ENCODE measurements at regions not wholly inside any gene's neighbourhood (a gene's known extent, or its start where the extent isn't known, plus 50 kb on each side); places are given as distances from the start of the nearest gene placed in this dataset.
"Not testable (repeated sequence)": the region's sequence is repeated elsewhere in the genome, so short reads cannot be mapped to it uniquely, and the experiment has no call there.

DNA sequence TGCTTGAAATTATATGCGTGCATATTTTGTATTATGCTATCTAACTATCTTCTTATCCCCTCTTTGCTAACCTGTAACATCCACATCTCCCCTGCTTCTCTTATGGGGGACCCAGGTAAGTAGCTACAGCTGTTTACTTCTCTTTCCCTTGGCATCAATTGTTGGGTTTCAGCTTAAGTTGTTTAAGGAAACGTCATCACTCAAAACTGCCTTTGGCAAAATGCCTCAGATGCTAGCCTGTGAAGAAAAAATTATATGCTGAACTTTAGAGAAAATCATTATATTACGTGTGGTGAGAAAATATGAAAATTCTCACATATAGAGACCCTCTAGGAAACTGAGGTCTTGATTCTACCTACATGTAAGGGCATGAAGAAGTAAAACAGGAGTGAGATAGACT is 447.0 kb upstream of the NECTIN3 start:
- no peak overlapping the region for H3K4me2 ChIP-seq
- H4K20me1 ChIP-seq (ENCODE audit: insufficient read depth, poor library complexity, severe bottlenecking): no peaks in the 10 kb centered on the region
- DNase-seq (ENCODE audit: low spot score): peak; percentile 9
- no peaks in the 10 kb centered on the region for H3K27me3 ChIP-seq
- H3K4me1 ChIP-seq (ENCODE audit: insufficient read depth): peaks cover 5% of the 10 kb centered on the region
- H3K9me3 ChIP-seq (ENCODE audit: low read depth): no peaks in the 10 kb centered on the region
- no peak for TF ChIP-seq EZH2 (IDR thresholded peaks at IDR 0.05; ENCODE audit: borderline replicate concordance)
- TF ChIP-seq, protein P1, sequence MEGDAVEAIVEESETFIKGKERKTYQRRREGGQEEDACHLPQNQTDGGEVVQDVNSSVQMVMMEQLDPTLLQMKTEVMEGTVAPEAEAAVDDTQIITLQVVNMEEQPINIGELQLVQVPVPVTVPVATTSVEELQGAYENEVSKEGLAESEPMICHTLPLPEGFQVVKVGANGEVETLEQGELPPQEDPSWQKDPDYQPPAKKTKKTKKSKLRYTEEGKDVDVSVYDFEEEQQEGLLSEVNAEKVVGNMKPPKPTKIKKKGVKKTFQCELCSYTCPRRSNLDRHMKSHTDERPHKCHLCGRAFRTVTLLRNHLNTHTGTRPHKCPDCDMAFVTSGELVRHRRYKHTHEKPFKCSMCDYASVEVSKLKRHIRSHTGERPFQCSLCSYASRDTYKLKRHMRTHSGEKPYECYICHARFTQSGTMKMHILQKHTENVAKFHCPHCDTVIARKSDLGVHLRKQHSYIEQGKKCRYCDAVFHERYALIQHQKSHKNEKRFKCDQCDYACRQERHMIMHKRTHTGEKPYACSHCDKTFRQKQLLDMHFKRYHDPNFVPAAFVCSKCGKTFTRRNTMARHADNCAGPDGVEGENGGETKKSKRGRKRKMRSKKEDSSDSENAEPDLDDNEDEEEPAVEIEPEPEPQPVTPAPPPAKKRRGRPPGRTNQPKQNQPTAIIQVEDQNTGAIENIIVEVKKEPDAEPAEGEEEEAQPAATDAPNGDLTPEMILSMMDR (IDR thresholded peaks at IDR 0.05; ENCODE audit: poor library complexity): no peak
- TF ChIP-seq EZH2phosphoT487 (IDR thresholded peaks at IDR 0.05; ENCODE audit: low read depth, severe bottlenecking, unreplicated experiment): no peak
- no peaks in the 10 kb centered on the region for H3K36me3 ChIP-seq (replicated peaks; ENCODE audit: insufficient read depth, low read depth)
- no peak overlapping the region for H2AFZ ChIP-seq
- no peak overlapping the region for H3K27ac ChIP-seq
- H3K4me3 ChIP-seq: no peak overlapping the region
- 53% methylated on average over 3 of the region's 3 CpGs for WGBS (ENCODE audit: low lambda C conversion rate, missing lambda C conversion rate)
- H3K79me2 ChIP-seq: no peaks in the 10 kb centered on the region
- H3K9me2 ChIP-seq (replicated peaks; ENCODE audit: insufficient read depth): no peaks in the 10 kb centered on the region

GRCh38 chr3:110625201-110625747 is 446.3 kb upstream of the NECTIN3 start:
- Histone ChIP-seq H3K36me3 (replicated peaks; ENCODE audit: insufficient read depth, low read depth) (no peaks in the 10 kb centered on the region), H3K27me3 (no peaks in the 10 kb centered on the region), H3K79me2 (no peaks in the 10 kb centered on the region), H3K4me3 (no peak overlapping the region), H3K9me3 (ENCODE audit: low read depth) (no peaks in the 10 kb centered on the region), H3K9me2 (replicated peaks; ENCODE audit: insufficient read depth) (no peaks in the 10 kb centered on the region), H2AFZ (peak overlapping the region; percentile 28), H3K4me2 (peak overlapping the region; percentile 29), H4K20me1 (ENCODE audit: insufficient read depth, poor library complexity, severe bottlenecking) (no peaks in the 10 kb centered on the region), H3K4me1 (ENCODE audit: insufficient read depth) (peaks cover 5% of the 10 kb centered on the region), H3K27ac (peak overlapping the region; percentile 29)
- no peak for TF ChIP-seq EZH2phosphoT487 (IDR thresholded peaks at IDR 0.05; ENCODE audit: low read depth, severe bottlenecking, unreplicated experiment)
- TF ChIP-seq EZH2 (IDR thresholded peaks at IDR 0.05; ENCODE audit: borderline replicate concordance): no peak
- TF ChIP-seq, protein P1 (IDR thresholded peaks at IDR 0.05; ENCODE audit: poor library complexity): no peak
- peak; percentile 19 for DNase-seq (ENCODE audit: low spot score)
- WGBS (ENCODE audit: low lambda C conversion rate, missing lambda C conversion rate): 13% methylated on average over 4 of the region's 4 CpGs

DNA sequence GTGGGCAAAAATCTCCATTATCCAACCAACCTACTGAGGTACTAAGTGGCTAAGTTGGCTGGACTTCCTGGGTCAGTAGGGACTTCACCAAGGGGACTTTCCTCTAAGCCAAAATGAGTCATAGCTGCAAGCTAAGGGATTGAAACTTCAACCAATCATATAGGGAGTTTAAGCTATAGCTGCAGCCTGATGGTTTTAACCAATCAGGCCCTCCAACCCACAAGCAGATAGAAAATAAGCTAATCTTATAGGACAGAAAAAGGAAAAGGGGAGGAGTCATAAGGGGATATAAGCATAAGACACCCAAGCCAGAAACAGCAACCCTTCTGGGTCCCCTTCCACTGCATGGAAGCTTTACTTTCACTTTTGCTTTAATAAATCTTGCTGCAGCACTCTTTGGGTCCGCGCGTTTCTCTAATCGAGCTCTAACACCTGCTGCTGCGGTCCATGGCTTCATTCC is 444.9 kb upstream of the NECTIN3 start:
- H3K9me3 ChIP-seq (ENCODE audit: low read depth); H3K4me2 ChIP-seq; H3K27ac ChIP-seq; DNase-seq (ENCODE audit: low spot score); H3K9me2 ChIP-seq (replicated peaks; ENCODE audit: insufficient read depth); H3K36me3 ChIP-seq (replicated peaks; ENCODE audit: insufficient read depth, low read depth); H2AFZ ChIP-seq; H4K20me1 ChIP-seq (ENCODE audit: insufficient read depth, poor library complexity, severe bottlenecking); H3K79me2 ChIP-seq; H3K27me3 ChIP-seq; H3K4me3 ChIP-seq; H3K4me1 ChIP-seq (ENCODE audit: insufficient read depth): not testable (repeated sequence)
- 95% methylated on average over 5 of the region's 5 CpGs for WGBS (ENCODE audit: low lambda C conversion rate, missing lambda C conversion rate)

- 82% methylated on average over 4 of the region's 4 CpGs for WGBS (ENCODE audit: low lambda C conversion rate, missing lambda C conversion rate)
- no peak overlapping the region for H3K4me2 ChIP-seq
- no peaks in the 10 kb centered on the region for H3K79me2 ChIP-seq
- H3K27me3 ChIP-seq: no peaks in the 10 kb centered on the region
- H3K4me3 ChIP-seq: no peak overlapping the region
- no peak overlapping the region for H2AFZ ChIP-seq
- H3K9me2 ChIP-seq (replicated peaks; ENCODE audit: insufficient read depth): no peaks in the 10 kb centered on the region
- H3K4me1 ChIP-seq (ENCODE audit: insufficient read depth): peaks cover 5% of the 10 kb centered on the region
- no peak overlapping the region for H3K27ac ChIP-seq
- H3K36me3 ChIP-seq (replicated peaks; ENCODE audit: insufficient read depth, low read depth): no peaks in the 10 kb centered on the region
- no peaks in the 10 kb centered on the region for H3K9me3 ChIP-seq (ENCODE audit: low read depth)
- H4K20me1 ChIP-seq (ENCODE audit: insufficient read depth, poor library complexity, severe bottlenecking): no peaks in the 10 kb centered on the region
- no peak for DNase-seq (ENCODE audit: low spot score)
- TF ChIP-seq EZH2 (IDR thresholded peaks at IDR 0.05; ENCODE audit: borderline replicate concordance): no peak
- TF ChIP-seq, protein P1 (IDR thresholded peaks at IDR 0.05; ENCODE audit: poor library complexity): no peak
- TF ChIP-seq EZH2phosphoT487 (IDR thresholded peaks at IDR 0.05; ENCODE audit: low read depth, severe bottlenecking, unreplicated experiment): no peak
Observed at GRCh38 chr3:110628650-110629301, 442.8 kb upstream of the NECTIN3 start.
